ENCODE measurements at regions not wholly inside any gene's neighbourhood (a gene's known extent, or its start where the extent isn't known, plus 50 kb on each side); places are given as distances from the start of the nearest gene placed in this dataset.

DNA sequence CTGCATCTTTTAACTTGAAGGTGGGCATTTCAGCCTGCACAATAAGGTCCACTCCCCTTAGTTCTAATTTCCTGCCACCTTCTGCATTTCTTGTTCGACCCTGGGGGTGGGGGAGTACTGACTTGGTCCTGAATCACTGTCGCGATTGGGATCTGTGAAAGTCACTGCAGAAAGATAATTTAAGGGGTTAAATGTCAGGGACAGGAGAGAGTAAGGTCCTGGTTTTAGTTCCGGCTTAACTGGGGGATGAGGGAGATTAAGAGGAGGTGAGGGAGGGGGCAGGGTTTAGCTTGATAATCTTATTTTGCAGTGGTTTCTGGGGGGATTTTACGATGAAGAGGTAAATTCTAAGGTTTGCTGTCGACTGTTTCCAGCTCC lies 128.1 kb downstream of the MRPS6 start:
- H3K4me2 ChIP-seq, result peak overlapping the region; percentile 69
- TF ChIP-seq BHLHE40 (IDR thresholded peaks at IDR 0.05; ENCODE audit: low read depth, low read length) (no peak), MYC (IDR thresholded peaks at IDR 0.05; ENCODE audit: borderline replicate concordance, low read length) (no peak), HOXA7 (CRISPR knock-in tag; IDR thresholded peaks at IDR 0.05) (no peak), KDM1A (IDR thresholded peaks at IDR 0.05; ENCODE audit: low read depth) (no peak), MAFK (IDR thresholded peaks at IDR 0.05; ENCODE audit: partially characterized antibody) (no peak), POLR2A (IDR thresholded peaks at IDR 0.05; ENCODE audit: low read length) (no peak), CBX8 (IDR thresholded peaks at IDR 0.05) (no peak), TP53 (CRISPR knock-in tag; IDR thresholded peaks at IDR 0.05) (no peak), NPAS2 (CRISPR knock-in tag; IDR thresholded peaks at IDR 0.05; ENCODE audit: borderline replicate concordance) (no peak), CEBPB (IDR thresholded peaks at IDR 0.05) (no peak), HEYL (CRISPR knock-in tag; IDR thresholded peaks at IDR 0.05) (no peak), NR3C1 (IDR thresholded peaks at IDR 0.05) (no peak), SMC3 (IDR thresholded peaks at IDR 0.05) (no peak), CHD4 (IDR thresholded peaks at IDR 0.05; ENCODE audit: borderline replicate concordance) (no peak), GATA3 (IDR thresholded peaks at IDR 0.05; ENCODE audit: borderline replicate concordance) (no peak), ZNF302 (CRISPR knock-in tag; IDR thresholded peaks at IDR 0.05) (no peak), ZC3H11A (IDR thresholded peaks at IDR 0.05) (no peak), MAZ (IDR thresholded peaks at IDR 0.05; ENCODE audit: borderline replicate concordance, low read depth, low read length) (no peak)
- TF ChIP-seq, protein P1, sequence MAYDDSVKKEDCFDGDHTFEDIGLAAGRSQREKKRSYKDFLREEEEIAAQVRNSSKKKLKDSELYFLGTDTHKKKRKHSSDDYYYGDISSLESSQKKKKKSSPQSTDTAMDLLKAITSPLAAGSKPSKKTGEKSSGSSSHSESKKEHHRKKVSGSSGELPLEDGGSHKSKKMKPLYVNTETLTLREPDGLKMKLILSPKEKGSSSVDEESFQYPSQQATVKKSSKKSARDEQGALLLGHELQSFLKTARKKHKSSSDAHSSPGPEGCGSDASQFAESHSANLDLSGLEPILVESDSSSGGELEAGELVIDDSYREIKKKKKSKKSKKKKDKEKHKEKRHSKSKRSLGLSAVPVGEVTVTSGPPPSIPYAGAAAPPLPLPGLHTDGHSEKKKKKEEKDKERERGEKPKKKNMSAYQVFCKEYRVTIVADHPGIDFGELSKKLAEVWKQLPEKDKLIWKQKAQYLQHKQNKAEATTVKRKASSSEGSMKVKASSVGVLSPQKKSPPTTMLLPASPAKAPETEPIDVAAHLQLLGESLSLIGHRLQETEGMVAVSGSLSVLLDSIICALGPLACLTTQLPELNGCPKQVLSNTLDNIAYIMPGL (CRISPR knock-in tag; IDR thresholded peaks at IDR 0.05; ENCODE audit: borderline replicate concordance), result no peak
- ChIA-PET POLR2A (interaction anchor here (0.7 to 1.8 kb wide), 2 partner anchors 128 to 253 kb away, joined by 5 to 7 read pairs; partner anchors contain the start of genes MRPS6 and SLC5A3), CTCF (interaction anchor here (0.8 to 5.0 kb wide), 12 partner anchors 9 to 277 kb away, joined by 3 to 53 read pairs (median 4); partner anchors contain the start of genes MRPS6 and SLC5A3)
- no peak for FAIRE-seq
- peak in 1 of 2 experiments; percentile 23; a peak in 3 of 6 replicates for ATAC-seq
- peak overlapping the region; percentile 71 to 95 for H3K27ac ChIP-seq
- peak overlapping the region; percentile 46 for H3K4me3 ChIP-seq
- no peak for DNase-seq (ENCODE audit: low read depth in 1 of 2, low spot score in 1 of 2)
- H3K9me3 ChIP-seq, result no peaks in the 10 kb centered on the region
- peaks cover 8% of the 10 kb centered on the region; the same call in 2 of the 3 replicates for H3K4me1 ChIP-seq
- WGBS (ENCODE audit: missing lambda C conversion rate), result 16% methylated on average over 6 of the region's 6 CpGs

DNA sequence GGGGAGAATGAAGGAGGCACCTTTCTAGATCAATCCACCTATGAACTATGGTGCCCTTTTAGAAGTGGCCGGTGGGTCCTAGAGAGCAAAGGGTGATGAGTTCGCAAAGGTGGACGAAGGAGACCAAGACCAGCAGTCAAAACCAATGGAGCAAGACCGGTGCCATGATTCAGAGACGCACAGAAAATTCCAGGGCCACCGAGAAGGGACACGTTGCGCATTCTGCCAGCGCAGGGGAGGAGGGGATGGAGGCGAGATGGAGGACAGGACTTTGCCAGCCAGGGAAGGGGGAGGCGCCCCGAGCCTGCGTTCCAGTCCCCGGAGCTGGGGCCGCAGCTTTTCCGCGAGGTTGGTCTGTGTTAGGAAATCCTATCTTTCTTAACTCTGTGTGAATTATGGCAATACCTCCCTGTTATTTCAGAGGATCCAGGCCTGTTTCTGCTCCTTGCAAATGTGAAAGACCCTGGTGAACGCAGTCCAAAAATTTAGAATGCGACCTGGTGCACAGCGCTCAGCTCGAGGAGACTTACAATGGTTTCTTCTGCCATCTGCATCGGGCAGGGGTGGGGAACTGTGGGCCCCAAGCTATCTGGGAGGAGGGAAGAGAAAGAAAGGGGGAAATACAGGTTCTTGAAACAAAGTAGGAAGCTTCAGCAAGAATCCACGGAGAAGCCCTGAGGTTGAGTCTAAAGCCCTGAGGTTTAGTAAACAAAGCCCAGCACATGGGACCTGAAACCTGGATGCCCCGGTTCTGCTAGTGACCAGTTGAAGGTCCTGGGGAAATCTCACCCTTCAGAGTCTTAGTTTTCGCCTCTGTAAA lies 129.4 kb downstream of the MRPS6 start:
- H3K27ac ChIP-seq, result peak overlapping the region; percentile 71 to 95; a peak in 4 of 6 replicates
- ATAC-seq (peak; percentile 40 to 44; a peak in 5 of 6 replicates), DNase-seq (ENCODE audit: low read depth in 1 of 2, low spot score in 1 of 2) (peak in 1 of 2 experiments; percentile 14), FAIRE-seq (no peak)
- 94% methylated on average over 25 of the region's 25 CpGs for WGBS (ENCODE audit: missing lambda C conversion rate)
- H3K4me1 ChIP-seq, result peaks cover 11% of the 10 kb centered on the region; the same call in 2 of the 3 replicates
- POLR2A ChIA-PET, result interaction anchor here (1.8 kb wide), 1 partner anchor 129 kb away, joined by 7 read pairs; the partner anchor contains the start of genes MRPS6 and SLC5A3
- peak overlapping the region; percentile 69 for H3K4me2 ChIP-seq
- TF ChIP-seq MAFK (IDR thresholded peaks at IDR 0.05; ENCODE audit: partially characterized antibody) (no peak), HOXA7 (CRISPR knock-in tag; IDR thresholded peaks at IDR 0.05) (no peak), MYC (IDR thresholded peaks at IDR 0.05; ENCODE audit: borderline replicate concordance, low read length) (no peak), POLR2A (IDR thresholded peaks at IDR 0.05; ENCODE audit: low read length) (no peak), FOSB (CRISPR knock-in tag; IDR thresholded peaks at IDR 0.05) (no peak), FOSL2 (IDR thresholded peaks at IDR 0.05) (no peak), FOSL2 (CRISPR knock-in tag; IDR thresholded peaks at IDR 0.05) (no peak), ESRRA (IDR thresholded peaks at IDR 0.05; ENCODE audit: borderline replicate concordance, low read length) (no peak), ZC3H11A (IDR thresholded peaks at IDR 0.05) (no peak), RARB (CRISPR knock-in tag; IDR thresholded peaks at IDR 0.05) (no peak), CBX8 (IDR thresholded peaks at IDR 0.05) (no peak), JUN (IDR thresholded peaks at IDR 0.05) (no peak)
- TF ChIP-seq, protein P2, sequence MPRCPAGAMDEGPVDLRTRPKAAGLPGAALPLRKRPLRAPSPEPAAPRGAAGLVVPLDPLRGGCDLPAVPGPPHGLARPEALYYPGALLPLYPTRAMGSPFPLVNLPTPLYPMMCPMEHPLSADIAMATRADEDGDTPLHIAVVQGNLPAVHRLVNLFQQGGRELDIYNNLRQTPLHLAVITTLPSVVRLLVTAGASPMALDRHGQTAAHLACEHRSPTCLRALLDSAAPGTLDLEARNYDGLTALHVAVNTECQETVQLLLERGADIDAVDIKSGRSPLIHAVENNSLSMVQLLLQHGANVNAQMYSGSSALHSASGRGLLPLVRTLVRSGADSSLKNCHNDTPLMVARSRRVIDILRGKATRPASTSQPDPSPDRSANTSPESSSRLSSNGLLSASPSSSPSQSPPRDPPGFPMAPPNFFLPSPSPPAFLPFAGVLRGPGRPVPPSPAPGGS (IDR thresholded peaks at IDR 0.05), result no peak
- TF ChIP-seq, protein P3, sequence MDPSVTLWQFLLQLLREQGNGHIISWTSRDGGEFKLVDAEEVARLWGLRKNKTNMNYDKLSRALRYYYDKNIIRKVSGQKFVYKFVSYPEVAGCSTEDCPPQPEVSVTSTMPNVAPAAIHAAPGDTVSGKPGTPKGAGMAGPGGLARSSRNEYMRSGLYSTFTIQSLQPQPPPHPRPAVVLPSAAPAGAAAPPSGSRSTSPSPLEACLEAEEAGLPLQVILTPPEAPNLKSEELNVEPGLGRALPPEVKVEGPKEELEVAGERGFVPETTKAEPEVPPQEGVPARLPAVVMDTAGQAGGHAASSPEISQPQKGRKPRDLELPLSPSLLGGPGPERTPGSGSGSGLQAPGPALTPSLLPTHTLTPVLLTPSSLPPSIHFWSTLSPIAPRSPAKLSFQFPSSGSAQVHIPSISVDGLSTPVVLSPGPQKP (IDR thresholded peaks at IDR 0.05; ENCODE audit: low read depth, low read length), result no peak
- peak overlapping the region; percentile 46; the same call in 1 of the 3 replicates for H3K4me3 ChIP-seq
- CTCF ChIA-PET, result interaction anchor here (0.6 to 5.0 kb wide), 20 partner anchors 9 to 597 kb away, joined by 3 to 53 read pairs (median 3); partner anchors contain the start of genes MRPS6 and SLC5A3
- no peaks in the 10 kb centered on the region for H3K9me3 ChIP-seq
